ENCODE measurements at regions not wholly inside any gene's neighbourhood (a gene's known extent, or its start where the extent isn't known, plus 50 kb on each side); places are given as distances from the start of the nearest gene placed in this dataset.

DNA sequence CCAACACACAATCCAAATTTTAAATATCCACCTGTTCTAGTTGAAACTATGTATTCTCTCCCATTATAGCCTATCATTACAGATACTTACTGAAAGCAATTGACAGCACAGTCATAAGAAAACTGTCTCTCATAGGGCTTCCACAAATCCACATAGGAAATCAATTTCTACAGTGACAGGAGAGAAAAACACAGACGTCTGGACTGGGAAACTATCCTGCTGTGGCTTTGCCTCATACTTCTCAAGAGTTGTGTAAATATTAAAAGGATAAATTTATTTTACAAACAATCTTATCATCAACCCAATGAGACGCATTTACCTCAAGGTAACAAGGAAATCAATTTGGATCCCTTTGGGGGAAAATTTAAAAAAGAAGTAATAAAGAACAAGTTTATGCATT lies 517.5 kb downstream of the EFNA5 start:
- Histone ChIP-seq H3K4me3 (0 out of 2 replicates have a peak overlapping the region, but pooled peaks have one; percentile 7), H3K9me3 (ENCODE audit: low read depth, low read length) (no peaks in the 10 kb centered on the region), H3K9ac (ENCODE audit: insufficient read length) (no peak overlapping the region), H3K36me3 (ENCODE audit: insufficient read depth, low read length) (no peaks in the 10 kb centered on the region), H3K27ac (0 out of 2 replicates have a peak overlapping the region, but pooled peaks have one; percentile 12)
- no peak for DNase-seq (ENCODE audit: low read depth, low spot score)
- TF ChIP-seq POLR2AphosphoS5 (IDR thresholded peaks at IDR 0.05; ENCODE audit: borderline replicate concordance, low read depth, low read length) (no peak), EZH2 (IDR thresholded peaks at IDR 0.05) (no peak), FOXP2 (optimal IDR thresholded peaks at IDR 0.05; ENCODE audit: control extremely low read depth, extremely low read length, insufficient read depth) (no peak)

DNA sequence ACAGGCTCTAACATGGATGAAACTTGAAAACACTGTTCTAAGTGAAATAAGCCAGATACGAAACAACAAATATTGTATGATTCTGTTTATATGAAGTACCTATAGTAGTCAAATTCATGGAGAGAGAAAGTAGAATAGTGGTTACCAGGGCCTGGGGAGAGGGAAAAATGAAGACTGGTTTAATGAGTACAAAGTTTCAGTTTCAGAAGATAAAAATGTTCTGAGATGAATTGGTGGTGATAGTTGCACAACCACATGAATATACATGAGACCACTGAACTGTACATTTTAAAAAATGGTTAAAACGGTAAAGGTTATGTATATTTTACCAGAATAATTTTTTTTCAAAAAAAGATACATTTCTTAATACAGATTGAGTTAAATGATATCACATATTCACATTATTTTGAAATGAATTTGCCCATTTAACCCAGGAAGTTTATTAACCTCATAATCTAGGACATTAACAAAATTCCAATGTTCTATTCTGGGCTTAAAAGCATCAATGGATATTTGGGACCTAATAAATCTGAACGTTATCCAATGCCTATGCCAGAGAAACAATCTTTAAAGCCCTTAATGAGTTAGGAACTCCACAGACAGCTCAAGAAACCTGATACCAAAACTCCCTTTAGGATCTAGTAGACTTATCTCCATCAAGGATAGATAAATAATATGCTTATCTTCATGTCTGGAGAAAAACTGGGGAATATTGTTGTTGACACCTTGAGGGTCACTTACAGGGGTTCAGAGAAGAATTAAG lies 521.3 kb downstream of the EFNA5 start:
- DNase-seq (ENCODE audit: low read depth, low spot score) = peak; percentile 70
- Histone ChIP-seq H3K27ac (peak overlapping the region; percentile 79), H3K9me3 (ENCODE audit: low read depth, low read length) (no peaks in the 10 kb centered on the region), H3K36me3 (ENCODE audit: insufficient read depth, low read length) (no peaks in the 10 kb centered on the region), H3K4me3 (peak overlapping the region; percentile 58), H3K9ac (ENCODE audit: insufficient read length) (no peak overlapping the region)
- TF ChIP-seq FOXP2 (optimal IDR thresholded peaks at IDR 0.05; ENCODE audit: control extremely low read depth, extremely low read length, insufficient read depth) (no peak), EZH2 (IDR thresholded peaks at IDR 0.05) (no peak), POLR2AphosphoS5 (IDR thresholded peaks at IDR 0.05; ENCODE audit: borderline replicate concordance, low read depth, low read length) (no peak; the same call in 1 of the 2 replicates)

- no peak for TF ChIP-seq POLR2AphosphoS5 (IDR thresholded peaks at IDR 0.05; ENCODE audit: borderline replicate concordance, low read depth, low read length)
- no peak for TF ChIP-seq FOXP2 (optimal IDR thresholded peaks at IDR 0.05; ENCODE audit: control extremely low read depth, extremely low read length, insufficient read depth)
- TF ChIP-seq EZH2 (IDR thresholded peaks at IDR 0.05) = no peak
These were observed 523.1 kb downstream of the EFNA5 start for GRCh38 chr5:107147589-107147988.

DNA sequence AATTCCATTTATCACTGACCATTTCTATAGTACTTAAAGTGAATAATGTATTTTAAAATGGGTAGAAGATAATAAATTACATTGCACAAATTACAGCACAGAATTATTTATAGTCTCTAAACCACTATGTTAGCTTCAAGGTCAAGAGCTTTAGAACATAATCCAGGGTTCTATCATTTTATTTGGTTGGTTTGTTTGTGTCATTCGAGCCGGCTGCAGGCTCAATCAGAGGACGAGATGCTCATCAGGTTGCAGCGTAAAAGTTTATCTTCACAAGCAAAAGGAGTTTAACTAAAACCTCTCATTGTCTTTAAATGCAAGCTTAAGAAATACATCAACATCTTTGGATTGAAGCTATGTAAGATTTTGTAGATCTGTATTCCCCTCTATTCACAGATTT lies 523.8 kb downstream of the EFNA5 start:
- H3K36me3 ChIP-seq (ENCODE audit: insufficient read depth, low read length) = no peaks in the 10 kb centered on the region
- no peak overlapping the region for H3K4me3 ChIP-seq
- H3K27ac ChIP-seq = no peak overlapping the region
- TF ChIP-seq POLR2AphosphoS5 (IDR thresholded peaks at IDR 0.05; ENCODE audit: borderline replicate concordance, low read depth, low read length) (no peak), FOXP2 (optimal IDR thresholded peaks at IDR 0.05; ENCODE audit: control extremely low read depth, extremely low read length, insufficient read depth) (no peak), EZH2 (IDR thresholded peaks at IDR 0.05) (no peak)
- no peaks in the 10 kb centered on the region for H3K9me3 ChIP-seq (ENCODE audit: low read depth, low read length)
- no peak for DNase-seq (ENCODE audit: low read depth, low spot score)
- H3K9ac ChIP-seq (ENCODE audit: insufficient read length) = no peak overlapping the region

More at GRCh38 chr5:107147589-107147988, 523.1 kb downstream of the EFNA5 start:
- Histone ChIP-seq H3K27ac (peak overlapping the region; percentile 69), H3K36me3 (ENCODE audit: insufficient read depth, low read length) (no peaks in the 10 kb centered on the region), H3K9me3 (ENCODE audit: low read depth, low read length) (no peaks in the 10 kb centered on the region), H3K9ac (ENCODE audit: insufficient read length) (no peak overlapping the region), H3K4me3 (peak overlapping the region; percentile 42)
- DNase-seq (ENCODE audit: low read depth, low spot score) = no peak

DNA sequence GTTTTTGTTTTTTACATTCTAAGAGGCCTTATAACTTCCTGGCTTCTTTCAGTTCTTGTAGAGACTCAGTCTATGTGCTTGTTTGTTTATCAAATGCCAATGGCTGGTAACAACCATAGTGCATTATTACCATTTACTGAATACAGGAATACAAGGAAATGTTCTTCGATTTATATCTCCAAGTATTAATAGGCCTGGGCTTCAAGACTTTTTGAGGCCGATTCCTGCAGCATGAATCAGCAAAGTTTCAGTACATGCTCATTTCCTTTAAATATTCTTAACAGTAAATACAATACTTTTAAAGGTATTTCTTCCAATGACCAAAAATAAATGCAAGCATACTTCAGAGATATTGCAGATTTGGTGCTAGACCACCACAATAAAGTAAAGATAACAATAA lies 535.3 kb downstream of the EFNA5 start:
- no peak for DNase-seq (ENCODE audit: low read depth, low spot score)
- Histone ChIP-seq H3K4me3 (no peak overlapping the region), H3K36me3 (ENCODE audit: insufficient read depth, low read length) (no peaks in the 10 kb centered on the region), H3K27ac (no peak overlapping the region), H3K9me3 (ENCODE audit: low read depth, low read length) (no peaks in the 10 kb centered on the region; the same call in 1 of the 2 replicates), H3K9ac (ENCODE audit: insufficient read length) (no peak overlapping the region)
- TF ChIP-seq POLR2AphosphoS5 (IDR thresholded peaks at IDR 0.05; ENCODE audit: borderline replicate concordance, low read depth, low read length) (no peak), EZH2 (IDR thresholded peaks at IDR 0.05) (no peak)

- Histone ChIP-seq H3K4me3 (no peak overlapping the region), H3K9ac (ENCODE audit: insufficient read length) (no peak overlapping the region), H3K9me3 (ENCODE audit: low read depth, low read length) (no peaks in the 10 kb centered on the region; the same call in 1 of the 2 replicates), H3K27ac (no peak overlapping the region), H3K36me3 (ENCODE audit: insufficient read depth, low read length) (no peaks in the 10 kb centered on the region)
- DNase-seq (ENCODE audit: low read depth, low spot score) = no peak
- TF ChIP-seq POLR2AphosphoS5 (IDR thresholded peaks at IDR 0.05; ENCODE audit: borderline replicate concordance, low read depth, low read length) = no peak
- no peak for TF ChIP-seq FOXP2 (optimal IDR thresholded peaks at IDR 0.05; ENCODE audit: control extremely low read depth, extremely low read length, insufficient read depth)
- TF ChIP-seq EZH2 (IDR thresholded peaks at IDR 0.05) = no peak
These were observed 535.8 kb downstream of the EFNA5 start for GRCh38 chr5:107134931-107135330.

- no peak for DNase-seq (ENCODE audit: low read depth, low spot score)
- H3K4me3 ChIP-seq = no peak overlapping the region
- no peak for TF ChIP-seq POLR2AphosphoS5 (IDR thresholded peaks at IDR 0.05; ENCODE audit: borderline replicate concordance, low read depth, low read length)
- no peak for TF ChIP-seq FOXP2 (optimal IDR thresholded peaks at IDR 0.05; ENCODE audit: control extremely low read depth, extremely low read length, insufficient read depth)
- TF ChIP-seq EZH2 (IDR thresholded peaks at IDR 0.05) = no peak
- no peaks in the 10 kb centered on the region; the same call in 1 of the 2 replicates for H3K9me3 ChIP-seq (ENCODE audit: low read depth, low read length)
- no peak overlapping the region for H3K9ac ChIP-seq (ENCODE audit: insufficient read length)
- H3K36me3 ChIP-seq (ENCODE audit: insufficient read depth, low read length) = no peaks in the 10 kb centered on the region
- no peak overlapping the region for H3K27ac ChIP-seq
These were observed 541.7 kb downstream of the EFNA5 start for GRCh38 chr5:107129051-107129450.

GRCh38 chr5:107127878-107128277 lies 542.9 kb downstream of the EFNA5 start:
- H3K9ac ChIP-seq (ENCODE audit: insufficient read length) = no peak overlapping the region

More at GRCh38 chr5:107127878-107128277, 542.9 kb downstream of the EFNA5 start:
- Histone ChIP-seq H3K36me3 (ENCODE audit: insufficient read depth, low read length) (no peaks in the 10 kb centered on the region), H3K9me3 (ENCODE audit: low read depth, low read length) (no peaks in the 10 kb centered on the region; the same call in 1 of the 2 replicates), H3K4me3 (no peak overlapping the region), H3K27ac (no peak overlapping the region)
- TF ChIP-seq FOXP2 (optimal IDR thresholded peaks at IDR 0.05; ENCODE audit: control extremely low read depth, extremely low read length, insufficient read depth) (no peak), POLR2AphosphoS5 (IDR thresholded peaks at IDR 0.05; ENCODE audit: borderline replicate concordance, low read depth, low read length) (no peak), EZH2 (IDR thresholded peaks at IDR 0.05) (no peak)
- DNase-seq (ENCODE audit: low read depth, low spot score) = no peak

Data from SK-N-MC (cell line).